ENCODE measurements at regions not wholly inside any gene's neighbourhood (a gene's known extent, or its start where the extent isn't known, plus 50 kb on each side); places are given as distances from the start of the nearest gene placed in this dataset.

GRCh38 chr17:63156986-63157385 lies 191.0 kb downstream of the TANC2 start:
- Histone ChIP-seq H3K9me2 (ENCODE audit: insufficient read depth) (no peaks in the 10 kb centered on the region), H3K36me3 (ENCODE audit: insufficient read depth) (no peaks in the 10 kb centered on the region), H3K4me1 (ENCODE audit: insufficient read depth) (peaks cover 20% of the 10 kb centered on the region), H3K4me2 (no peak overlapping the region), H3K27ac (ENCODE audit: low read depth) (no peak overlapping the region), H3K27me3 (ENCODE audit: insufficient read depth) (no peaks in the 10 kb centered on the region), H3K79me2 (replicated peaks; ENCODE audit: insufficient read depth) (no peaks in the 10 kb centered on the region), H2AFZ (no peak overlapping the region), H4K20me1 (replicated peaks; ENCODE audit: insufficient read depth) (no peaks in the 10 kb centered on the region), H3K4me3 (no peak overlapping the region), H3F3A (replicated peaks; ENCODE audit: low read depth) (no peaks in the 10 kb centered on the region)
- Mint-ChIP-seq H3K4me1 (peaks cover 25% of the 10 kb centered on the region), H3K27me3 (ENCODE audit: insufficient read depth, low read depth, poor library complexity) (no peaks in the 10 kb centered on the region), H3K4me3 (no peak overlapping the region), H3K36me3 (ENCODE audit: low read depth) (no peaks in the 10 kb centered on the region), H3K27ac (no peak overlapping the region), H3K9me3 (no peaks in the 10 kb centered on the region)
- no peak for ATAC-seq
- no peak for DNase-seq (ENCODE audit: low spot score)
- TF ChIP-seq ETS1 (IDR thresholded peaks at IDR 0.05) (no peak), CTCF (conservative IDR thresholded peaks at IDR 0.05; ENCODE audit: low read depth in 2 of 2) (no peak), JUNB (IDR thresholded peaks at IDR 0.05; ENCODE audit: unreplicated experiment) (no peak), STAT1 (IDR thresholded peaks at IDR 0.05; ENCODE audit: unreplicated experiment) (no peak), ZNF331 (CRISPR knock-in tag; IDR thresholded peaks at IDR 0.05; ENCODE audit: low read depth) (no peak), CREB1 (CRISPR knock-in tag; IDR thresholded peaks at IDR 0.05; ENCODE audit: low read depth) (no peak), POLR2AphosphoS5 (IDR thresholded peaks at IDR 0.05; ENCODE audit: low read depth) (no peak), EZH2phosphoT487 (IDR thresholded peaks at IDR 0.05; ENCODE audit: unreplicated experiment) (no peak), REST (IDR thresholded peaks at IDR 0.05; ENCODE audit: unreplicated experiment) (no peak), NANOG (IDR thresholded peaks at IDR 0.05; ENCODE audit: borderline replicate concordance) (no peak), EZH2 (IDR thresholded peaks at IDR 0.05; ENCODE audit: low read depth, unreplicated experiment) (no peak), ZNF114 (CRISPR knock-in tag; IDR thresholded peaks at IDR 0.05) (no peak), ZNF462 (CRISPR knock-in tag; IDR thresholded peaks at IDR 0.05) (no peak)
